ENCODE measurements at regions not wholly inside any gene's neighbourhood (a gene's known extent, or its start where the extent isn't known, plus 50 kb on each side); places are given as distances from the start of the nearest gene placed in this dataset.

DNA sequence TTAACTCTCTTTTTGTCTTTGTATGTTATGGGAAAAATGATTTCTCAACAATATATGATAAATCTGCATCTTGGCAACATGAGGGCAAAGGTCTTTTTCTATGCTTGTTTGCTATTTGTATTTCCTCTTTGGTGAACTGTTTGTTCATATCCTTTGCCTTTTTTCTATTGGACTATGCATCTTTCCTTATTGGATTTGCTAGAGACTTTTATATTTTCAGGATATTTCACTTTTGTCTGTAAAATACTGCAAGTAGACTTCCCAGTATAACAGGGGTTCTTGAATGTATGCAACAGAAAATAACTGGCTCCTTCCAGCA, 69.4 kb upstream of the SSBP2 start:
- H3K9me3 ChIP-seq (ENCODE audit: control insufficient read depth, low read length): no peaks in the 10 kb centered on the region
- peaks cover 11% of the 10 kb centered on the region for H3K4me1 ChIP-seq (ENCODE audit: control insufficient read depth, insufficient read depth, low read length)
- no peaks in the 10 kb centered on the region for H3K36me3 ChIP-seq (ENCODE audit: control insufficient read depth, insufficient read depth, low read length)
- H3K9ac ChIP-seq (ENCODE audit: low read length): no peak overlapping the region
- H3K27me3 ChIP-seq (ENCODE audit: control insufficient read depth, insufficient read depth, low read length): no peaks in the 10 kb centered on the region
- no peak overlapping the region for H3K4me3 ChIP-seq (ENCODE audit: low read length)

DNA sequence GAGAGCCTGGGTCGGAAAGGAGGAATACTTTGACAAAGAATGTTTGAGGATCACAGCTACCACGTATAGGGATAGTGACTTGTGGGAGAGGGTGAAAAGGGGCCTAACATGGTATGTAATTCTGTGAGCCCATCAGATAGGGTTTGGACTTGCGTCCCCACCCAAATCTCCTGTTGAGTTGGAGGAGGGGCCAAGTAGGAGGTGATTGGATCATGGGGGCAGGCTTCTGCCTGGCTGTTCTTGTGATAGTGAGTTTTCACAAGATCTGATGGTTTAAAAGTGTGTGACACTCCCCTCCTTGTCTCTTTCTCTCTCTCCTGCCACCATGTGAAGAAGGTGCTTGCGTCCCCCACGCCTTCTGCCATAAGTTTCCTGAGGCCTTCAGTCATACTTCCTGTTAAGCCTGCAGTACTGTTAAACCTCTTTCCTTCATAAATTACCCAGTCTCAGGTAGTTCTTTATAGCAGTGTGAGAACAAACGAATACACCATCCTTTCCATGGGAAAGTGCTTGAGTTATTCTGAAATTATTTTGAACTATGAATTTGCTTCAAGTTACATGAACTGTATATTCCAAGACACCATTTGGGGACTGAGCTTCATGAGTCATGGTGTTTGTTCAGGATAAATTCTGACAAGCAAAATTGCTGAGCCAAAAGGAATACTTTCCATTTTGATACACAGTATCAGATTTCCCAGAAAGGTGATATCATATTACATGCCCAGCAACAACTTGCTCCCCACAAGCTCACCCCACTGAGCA, 68.8 kb upstream of the SSBP2 start:
- H3K36me3 ChIP-seq (ENCODE audit: control insufficient read depth, insufficient read depth, low read length): no peaks in the 10 kb centered on the region
- H3K9ac ChIP-seq (ENCODE audit: low read length): no peak overlapping the region
- no peaks in the 10 kb centered on the region for H3K9me3 ChIP-seq (ENCODE audit: control insufficient read depth, low read length)
- H3K27me3 ChIP-seq (ENCODE audit: control insufficient read depth, insufficient read depth, low read length): no peaks in the 10 kb centered on the region
- H3K4me1 ChIP-seq (ENCODE audit: control insufficient read depth, insufficient read depth, low read length): peaks cover 11% of the 10 kb centered on the region
- H3K4me3 ChIP-seq (ENCODE audit: low read length): no peak overlapping the region

DNA sequence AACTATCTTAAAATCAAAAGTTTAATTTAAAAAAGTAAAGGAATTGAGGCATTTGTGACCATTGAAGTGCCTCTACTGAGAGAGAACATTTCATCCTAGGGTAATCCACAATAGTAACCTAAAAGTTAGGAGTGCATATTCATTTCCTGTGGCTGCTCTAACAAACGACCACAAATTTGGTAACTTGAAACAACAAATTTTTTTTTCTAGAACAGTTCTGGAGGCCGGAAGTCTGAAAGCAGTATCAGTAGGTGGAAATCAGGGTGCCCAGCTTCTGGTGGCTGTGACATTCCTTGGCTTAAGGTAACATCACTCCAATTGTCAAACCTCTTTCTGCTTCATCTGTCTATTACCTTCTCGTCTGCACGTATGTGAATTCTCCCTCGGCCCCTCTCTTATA, 67.1 kb upstream of the SSBP2 start:
- H3K4me3 ChIP-seq (ENCODE audit: low read length): no peak overlapping the region
- H3K4me1 ChIP-seq (ENCODE audit: control insufficient read depth, insufficient read depth, low read length): peaks cover 11% of the 10 kb centered on the region

DNA sequence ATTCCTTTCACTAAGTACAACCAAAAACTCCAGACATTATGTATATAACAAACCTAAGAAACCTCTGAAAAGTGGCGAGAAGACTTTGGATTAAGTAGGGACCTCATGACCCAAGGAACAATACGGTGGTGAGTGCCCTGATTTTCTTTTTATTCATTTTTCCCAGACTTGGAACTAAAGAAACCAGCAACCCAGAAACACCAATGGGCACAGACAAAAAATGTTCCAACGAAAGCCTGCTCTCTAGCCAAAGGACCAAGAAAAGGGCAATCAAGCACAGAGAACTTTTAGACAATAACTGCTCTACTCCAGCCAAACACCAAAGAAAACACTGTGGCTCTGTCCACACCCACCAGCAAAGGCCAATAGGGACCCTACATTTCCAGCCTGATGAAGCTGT, 66.2 kb upstream of the SSBP2 start:
- Histone ChIP-seq H3K9me3 (ENCODE audit: control insufficient read depth, low read length) (no peaks in the 10 kb centered on the region), H3K4me1 (ENCODE audit: control insufficient read depth, insufficient read depth, low read length) (peaks cover 11% of the 10 kb centered on the region), H3K36me3 (ENCODE audit: control insufficient read depth, insufficient read depth, low read length) (no peaks in the 10 kb centered on the region), H3K4me3 (ENCODE audit: low read length) (no peak overlapping the region), H3K9ac (ENCODE audit: low read length) (no peak overlapping the region), H3K27me3 (ENCODE audit: control insufficient read depth, insufficient read depth, low read length) (no peaks in the 10 kb centered on the region)

More for the DNA sequence above, 67.1 kb upstream of the SSBP2 start:
- H3K9ac ChIP-seq (ENCODE audit: low read length): no peak overlapping the region
- H3K9me3 ChIP-seq (ENCODE audit: control insufficient read depth, low read length): no peaks in the 10 kb centered on the region
- no peaks in the 10 kb centered on the region for H3K36me3 ChIP-seq (ENCODE audit: control insufficient read depth, insufficient read depth, low read length)
- H3K27me3 ChIP-seq (ENCODE audit: control insufficient read depth, insufficient read depth, low read length): no peaks in the 10 kb centered on the region

DNA sequence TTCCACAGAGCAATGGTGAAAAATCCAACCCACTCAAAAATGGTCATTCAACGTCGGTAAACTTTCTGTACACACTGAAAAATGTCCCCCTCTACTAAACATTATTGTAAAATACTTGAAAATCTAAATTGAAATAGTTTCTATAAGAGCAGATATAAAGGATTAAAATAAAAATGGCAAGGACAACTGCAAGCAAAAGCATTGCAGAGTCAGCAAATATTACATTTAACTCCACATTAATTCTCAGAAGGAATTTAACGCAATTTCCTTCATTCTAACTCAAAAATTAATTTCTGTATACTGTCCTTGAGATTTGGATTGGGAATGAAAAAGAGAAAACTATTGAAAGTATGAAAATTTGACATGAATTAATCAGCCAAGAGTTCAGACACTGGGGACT, 64.4 kb upstream of the SSBP2 start:
- H3K4me1 ChIP-seq (ENCODE audit: control insufficient read depth, insufficient read depth, low read length): peaks cover 7% of the 10 kb centered on the region
- no peak overlapping the region for H3K9ac ChIP-seq (ENCODE audit: low read length)
- H3K4me3 ChIP-seq (ENCODE audit: low read length): no peak overlapping the region
- H3K36me3 ChIP-seq (ENCODE audit: control insufficient read depth, insufficient read depth, low read length): no peaks in the 10 kb centered on the region
- no peaks in the 10 kb centered on the region for H3K27me3 ChIP-seq (ENCODE audit: control insufficient read depth, insufficient read depth, low read length)
- H3K9me3 ChIP-seq (ENCODE audit: control insufficient read depth, low read length): no peaks in the 10 kb centered on the region

DNA sequence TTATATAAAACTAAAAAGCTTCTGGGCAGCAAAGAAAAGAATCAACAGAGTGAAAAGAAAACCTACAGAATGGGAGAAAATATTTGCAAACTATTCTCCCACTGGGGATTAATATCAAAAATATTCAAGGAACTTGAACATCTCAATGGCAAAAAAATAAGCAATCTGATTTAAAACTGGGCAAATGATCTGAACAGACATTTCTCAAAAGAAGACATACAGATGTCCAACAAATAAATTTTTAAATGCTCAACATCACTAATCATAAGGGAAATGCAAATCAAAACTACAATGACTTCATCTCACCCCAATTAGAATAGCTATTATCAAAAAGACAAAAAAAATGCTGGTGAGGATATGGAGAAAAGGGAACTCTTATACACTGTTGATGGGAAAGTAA, 57.2 kb upstream of the SSBP2 start:
- Histone ChIP-seq H3K4me1 (ENCODE audit: control insufficient read depth, insufficient read depth, low read length) (no peaks in the 10 kb centered on the region), H3K9ac (ENCODE audit: low read length) (no peak overlapping the region), H3K4me3 (ENCODE audit: low read length) (no peak overlapping the region), H3K36me3 (ENCODE audit: control insufficient read depth, insufficient read depth, low read length) (no peaks in the 10 kb centered on the region), H3K9me3 (ENCODE audit: control insufficient read depth, low read length) (no peaks in the 10 kb centered on the region), H3K27me3 (ENCODE audit: control insufficient read depth, insufficient read depth, low read length) (no peaks in the 10 kb centered on the region)

DNA sequence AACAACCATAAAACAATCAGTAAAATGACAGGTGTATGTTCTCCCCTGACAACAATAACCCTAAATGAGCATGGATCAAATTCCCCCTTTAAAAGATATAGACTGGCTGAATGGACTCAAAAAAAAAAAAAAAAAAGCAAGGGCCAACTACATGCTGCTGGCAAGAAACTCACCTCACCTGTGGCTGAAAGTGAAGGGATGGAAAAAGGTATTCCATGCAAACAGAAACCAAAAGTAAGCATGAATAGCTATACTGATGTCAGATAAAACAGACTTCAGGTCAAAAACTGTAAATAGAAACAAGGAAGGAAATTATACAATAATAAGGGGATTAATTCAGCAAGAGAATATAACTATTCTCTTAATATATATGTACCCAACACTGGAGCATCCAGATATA, 54.2 kb upstream of the SSBP2 start:
- no peaks in the 10 kb centered on the region for H3K9me3 ChIP-seq (ENCODE audit: control insufficient read depth, low read length)
- H3K9ac ChIP-seq (ENCODE audit: low read length): no peak overlapping the region
- H3K4me3 ChIP-seq (ENCODE audit: low read length): no peak overlapping the region
- no peaks in the 10 kb centered on the region for H3K36me3 ChIP-seq (ENCODE audit: control insufficient read depth, insufficient read depth, low read length)
- H3K4me1 ChIP-seq (ENCODE audit: control insufficient read depth, insufficient read depth, low read length): no peaks in the 10 kb centered on the region
- no peaks in the 10 kb centered on the region for H3K27me3 ChIP-seq (ENCODE audit: control insufficient read depth, insufficient read depth, low read length)

DNA sequence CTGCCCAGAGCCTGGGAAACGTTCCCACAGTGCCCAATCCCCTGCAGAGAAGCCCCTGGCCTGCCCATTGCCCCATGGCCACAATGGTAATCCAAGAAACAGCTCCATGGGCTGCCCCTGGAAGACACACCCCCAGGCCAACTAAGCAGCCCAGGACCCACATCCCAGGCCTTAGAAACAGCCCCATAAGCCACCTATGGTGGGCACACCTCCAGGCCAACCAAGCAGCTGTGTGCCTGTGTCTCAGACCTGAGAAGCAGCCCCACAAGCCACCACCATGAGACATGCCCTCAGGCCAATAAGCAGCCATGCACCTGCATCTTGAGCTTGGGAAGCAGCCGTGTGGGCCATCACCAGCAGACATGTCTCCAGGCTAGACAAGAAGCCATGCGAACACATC, 52.9 kb upstream of the SSBP2 start:
- Histone ChIP-seq H3K36me3 (ENCODE audit: control insufficient read depth, insufficient read depth, low read length) (no peaks in the 10 kb centered on the region), H3K9me3 (ENCODE audit: control insufficient read depth, low read length) (no peaks in the 10 kb centered on the region), H3K4me3 (ENCODE audit: low read length) (no peak overlapping the region), H3K27me3 (ENCODE audit: control insufficient read depth, insufficient read depth, low read length) (no peaks in the 10 kb centered on the region), H3K9ac (ENCODE audit: low read length) (no peak overlapping the region), H3K4me1 (ENCODE audit: control insufficient read depth, insufficient read depth, low read length) (no peaks in the 10 kb centered on the region)

DNA sequence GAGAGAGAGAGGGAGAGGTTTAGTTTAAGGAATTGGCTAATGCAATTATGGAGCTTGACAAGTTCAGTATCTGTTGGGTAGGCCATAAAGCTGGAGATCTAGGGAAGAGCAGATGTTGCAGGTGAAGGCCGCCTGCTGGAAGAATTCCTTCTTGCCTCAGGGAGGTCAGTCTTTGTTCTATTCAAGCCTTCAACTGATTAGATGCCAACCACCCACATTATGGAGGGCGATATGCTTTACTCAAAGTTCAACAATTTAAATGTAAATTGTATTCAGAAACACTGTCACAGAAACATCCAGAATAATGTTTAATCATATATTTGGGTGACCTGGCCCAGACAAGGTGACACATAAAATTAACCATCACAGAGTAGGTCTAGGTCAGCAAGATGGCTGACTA, 51.7 kb upstream of the SSBP2 start:
- H3K27me3 ChIP-seq (ENCODE audit: control insufficient read depth, insufficient read depth, low read length): no peaks in the 10 kb centered on the region
- H3K9ac ChIP-seq (ENCODE audit: low read length): no peak overlapping the region
- no peak overlapping the region for H3K4me3 ChIP-seq (ENCODE audit: low read length)
- H3K4me1 ChIP-seq (ENCODE audit: control insufficient read depth, insufficient read depth, low read length): no peaks in the 10 kb centered on the region
- H3K9me3 ChIP-seq (ENCODE audit: control insufficient read depth, low read length): no peaks in the 10 kb centered on the region
- H3K36me3 ChIP-seq (ENCODE audit: control insufficient read depth, insufficient read depth, low read length): no peaks in the 10 kb centered on the region

DNA sequence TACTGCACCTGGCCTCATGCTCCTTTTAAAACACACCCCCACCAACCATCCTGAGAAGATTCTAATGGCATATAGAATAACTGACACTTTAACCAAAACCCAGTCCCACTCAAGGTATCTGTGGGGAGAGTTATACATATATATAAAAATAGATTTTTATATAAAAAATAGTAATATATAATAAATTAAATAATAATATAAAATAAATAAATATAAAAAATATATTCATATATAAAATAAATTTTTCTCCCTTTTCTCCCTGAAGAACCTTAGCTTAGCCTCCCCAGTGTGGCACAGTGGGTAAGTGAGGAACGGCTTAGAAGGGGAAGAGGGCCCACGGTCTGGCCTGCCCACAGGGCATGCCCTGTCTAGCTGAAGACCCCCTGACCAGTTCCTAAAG, 51.1 kb upstream of the SSBP2 start:
- H3K27me3 ChIP-seq (ENCODE audit: control insufficient read depth, insufficient read depth, low read length): no peaks in the 10 kb centered on the region

DNA sequence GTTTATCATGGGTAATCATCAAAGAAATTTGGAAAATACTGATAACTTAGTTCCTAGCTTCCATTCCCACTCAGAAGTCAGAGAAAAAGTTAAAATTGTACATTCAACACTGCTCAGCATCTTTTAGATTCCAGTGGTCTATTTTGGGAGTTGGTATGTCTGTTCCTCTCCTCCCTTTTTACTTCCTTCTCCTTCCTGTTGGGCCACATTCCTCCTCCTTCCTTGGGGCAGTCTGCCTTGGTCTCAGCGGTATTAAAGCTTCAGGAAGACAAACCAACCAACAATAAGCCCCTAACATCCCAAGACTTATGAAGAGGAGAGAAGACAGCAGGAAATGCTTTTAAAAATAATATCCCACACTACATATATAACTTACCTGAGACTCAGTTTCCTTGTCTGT, 49.9 kb upstream of the SSBP2 start:
- Histone ChIP-seq H3K4me3 (ENCODE audit: low read length) (no peak overlapping the region), H3K27me3 (ENCODE audit: control insufficient read depth, insufficient read depth, low read length) (no peaks in the 10 kb centered on the region), H3K9ac (ENCODE audit: low read length) (no peak overlapping the region), H3K9me3 (ENCODE audit: control insufficient read depth, low read length) (no peaks in the 10 kb centered on the region), H3K36me3 (ENCODE audit: control insufficient read depth, insufficient read depth, low read length) (no peaks in the 10 kb centered on the region), H3K4me1 (ENCODE audit: control insufficient read depth, insufficient read depth, low read length) (no peaks in the 10 kb centered on the region)

More for the DNA sequence above, 51.1 kb upstream of the SSBP2 start:
- no peaks in the 10 kb centered on the region for H3K9me3 ChIP-seq (ENCODE audit: control insufficient read depth, low read length)
- no peak overlapping the region for H3K4me3 ChIP-seq (ENCODE audit: low read length)
- H3K9ac ChIP-seq (ENCODE audit: low read length): no peak overlapping the region
- no peaks in the 10 kb centered on the region for H3K4me1 ChIP-seq (ENCODE audit: control insufficient read depth, insufficient read depth, low read length)
- no peaks in the 10 kb centered on the region for H3K36me3 ChIP-seq (ENCODE audit: control insufficient read depth, insufficient read depth, low read length)
